Stimulated activated CD8-positive, alpha-beta memory T cell treated with anti-CD3 and anti-CD28 coated beads, Interleukin-4, amount 100 ng/mL, for 24 hours (primary cell): ENCODE measurements at regions not wholly inside any gene's neighbourhood (a gene's known extent, or its start where the extent isn't known, plus 50 kb on each side); places are given as distances from the start of the nearest gene placed in this dataset.

Experiments used
- DNase-seq: peaks from one replicate; pipeline ENCODE4 v3.0.0-alpha.2; 2020; ENCODE audit warnings: low read depth

GRCh38 chrX:20863649-20864048 is 510.6 kb upstream of the CNKSR2 start:
- DNase-seq: no peak

GRCh38 chrX:20861113-20861512 is 513.1 kb upstream of the CNKSR2 start:
- no peak for DNase-seq

DNA sequence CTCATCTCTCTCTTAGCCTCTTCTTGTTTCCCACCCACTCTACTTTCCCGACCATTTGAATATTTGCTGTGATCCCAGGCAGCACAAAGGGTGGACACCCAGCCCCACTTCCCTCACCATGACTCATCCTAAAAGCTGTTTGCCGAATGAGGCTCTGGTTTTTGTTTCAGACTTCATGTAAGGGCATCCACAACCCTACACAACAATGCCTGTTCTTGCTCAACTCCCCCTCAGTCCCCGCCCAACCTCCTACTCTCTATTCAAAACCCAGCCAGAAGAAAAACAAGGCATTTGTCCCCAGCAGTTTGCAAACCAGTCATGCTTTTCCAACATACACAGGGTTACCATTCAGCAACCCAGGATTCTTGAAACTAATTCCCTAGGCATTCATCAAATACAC is 516.5 kb upstream of the CNKSR2 start:
- DNase-seq: no peak

GRCh38 chrX:20838477-20838876 is 535.7 kb upstream of the CNKSR2 start:
- DNase-seq: no peak

DNA sequence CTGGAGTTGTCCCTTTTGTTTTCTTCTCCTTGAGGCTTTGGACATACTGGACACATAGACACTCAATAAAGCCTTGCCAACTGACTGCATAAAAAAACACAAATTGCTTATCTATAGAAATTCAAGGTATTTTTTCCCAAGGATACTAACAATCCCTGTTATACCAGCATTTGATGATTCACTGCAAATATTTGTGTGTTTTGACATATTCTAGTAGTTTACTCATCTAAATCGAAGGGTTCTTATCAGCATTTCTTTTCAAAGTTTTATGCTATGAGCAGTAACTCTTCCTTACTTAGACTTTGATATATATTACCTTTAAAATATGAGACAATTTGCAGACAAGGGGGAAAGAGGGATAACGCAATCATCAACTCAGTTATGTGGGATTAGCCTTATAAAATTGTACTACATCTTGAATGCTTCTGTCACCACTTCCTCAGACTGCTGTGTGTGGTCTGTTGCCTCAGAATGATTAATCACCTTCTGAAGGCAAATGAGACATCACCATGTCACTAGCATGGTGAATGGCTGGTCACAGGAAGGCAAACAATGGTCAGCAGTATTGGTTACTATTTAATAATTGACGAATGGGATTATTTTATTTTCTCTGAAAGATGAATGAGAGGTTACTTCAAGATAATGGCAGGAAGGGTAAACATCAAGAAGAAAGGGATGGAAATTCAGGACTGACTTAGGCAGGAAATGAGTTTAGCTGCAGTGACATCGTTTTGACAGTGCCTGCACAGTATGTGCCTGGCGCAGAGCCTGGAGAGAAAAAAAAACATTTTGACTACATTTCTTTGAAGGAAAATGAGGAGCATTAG is 544.3 kb upstream of the CNKSR2 start:
- DNase-seq: no peak

- DNase-seq: no peak
These were observed 548.2 kb upstream of the CNKSR2 start for GRCh38 chrX:20825984-20826383.

DNA sequence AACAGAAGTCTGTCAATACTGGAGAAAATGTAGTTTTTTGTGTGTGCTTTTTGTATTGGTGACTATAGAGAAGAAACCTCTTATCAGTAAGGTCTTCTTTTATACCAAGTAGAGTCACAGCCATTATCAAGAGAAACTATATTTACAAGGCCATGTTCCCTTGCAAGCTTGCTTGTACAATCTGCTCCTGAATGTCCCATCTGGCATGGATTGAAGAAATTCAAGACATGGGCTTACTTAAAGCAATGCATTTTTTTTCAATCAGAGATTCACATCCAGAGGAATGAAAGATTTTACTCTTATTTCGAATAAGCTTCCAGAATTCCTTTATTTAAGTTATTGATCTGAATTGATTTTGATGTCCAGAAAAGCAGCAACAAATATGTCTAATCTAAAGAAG is 537.3 kb upstream of the RPS6KA3 start:
- no peak for DNase-seq

- DNase-seq: no peak
These were observed 535.3 kb upstream of the RPS6KA3 start for GRCh38 chrX:20802036-20802435.

- no peak for DNase-seq
These were observed 529.7 kb upstream of the RPS6KA3 start for GRCh38 chrX:20796450-20796849.

GRCh38 chrX:20789103-20789502 is 522.4 kb upstream of the RPS6KA3 start:
- no peak for DNase-seq

DNA sequence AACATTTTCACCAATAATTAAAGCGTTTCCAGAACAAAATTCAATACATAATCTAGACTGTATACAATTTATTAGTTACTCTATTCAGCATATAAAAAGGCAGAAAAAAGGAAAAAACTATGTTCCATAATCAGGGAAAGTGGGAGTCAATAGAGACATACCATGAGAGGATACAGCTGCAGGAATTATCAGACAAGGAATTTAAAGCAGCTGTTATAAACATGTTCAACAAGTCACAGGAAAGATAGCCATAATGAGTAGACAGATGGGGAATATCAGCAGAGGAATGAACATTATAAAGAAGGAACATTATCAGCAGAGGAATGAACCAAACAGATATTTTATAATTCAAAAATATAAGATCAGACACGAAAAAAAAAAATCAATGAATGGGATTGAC is 500.6 kb upstream of the RPS6KA3 start:
- no peak for DNase-seq

- DNase-seq: no peak
These were observed 489.9 kb upstream of the RPS6KA3 start for GRCh38 chrX:20756585-20756984.

- DNase-seq: no peak
These were observed 486.4 kb upstream of the RPS6KA3 start for GRCh38 chrX:20753076-20753475.

DNA sequence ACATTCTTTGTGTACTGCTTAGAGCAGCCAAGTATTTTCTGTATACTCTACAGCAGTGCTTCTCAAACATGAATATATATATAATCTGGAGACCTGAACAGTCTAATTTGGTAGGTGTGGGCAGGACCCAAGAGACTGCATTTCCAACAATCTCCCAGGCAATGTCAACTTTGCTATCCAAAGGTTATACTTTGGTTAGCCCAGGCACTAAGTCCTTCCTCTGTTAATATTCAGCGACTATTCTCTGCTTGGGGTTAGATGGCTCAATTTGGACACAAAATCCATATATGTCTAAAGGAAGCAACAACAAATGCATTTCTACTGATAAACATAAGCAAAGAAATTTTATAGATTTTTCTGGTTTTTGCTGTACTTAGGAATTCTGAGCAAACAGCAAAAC is 480.0 kb upstream of the RPS6KA3 start:
- no peak for DNase-seq

GRCh38 chrX:20743046-20743445 is 476.3 kb upstream of the RPS6KA3 start:
- no peak for DNase-seq

- DNase-seq: no peak
These were observed 475.4 kb upstream of the RPS6KA3 start for GRCh38 chrX:20742106-20742505.

DNA sequence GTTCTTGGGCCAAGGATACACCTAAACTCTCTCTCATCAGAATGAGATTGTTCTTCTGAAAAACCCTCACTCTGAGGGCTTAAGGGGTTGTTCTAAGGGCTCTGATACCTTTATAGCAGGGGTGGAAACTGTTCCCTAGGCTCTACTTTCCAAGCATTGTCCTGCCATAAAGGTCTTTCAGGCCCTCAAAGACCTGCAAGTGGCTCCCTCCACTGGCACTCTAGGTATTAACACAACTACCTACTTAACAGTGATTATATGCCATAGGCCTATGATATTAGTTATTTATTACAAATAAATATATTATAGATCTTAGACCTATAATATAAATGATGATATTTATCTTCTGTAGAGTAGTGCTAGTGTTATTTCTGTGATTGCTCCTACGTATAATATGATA is 473.7 kb upstream of the RPS6KA3 start:
- DNase-seq: no peak

DNA sequence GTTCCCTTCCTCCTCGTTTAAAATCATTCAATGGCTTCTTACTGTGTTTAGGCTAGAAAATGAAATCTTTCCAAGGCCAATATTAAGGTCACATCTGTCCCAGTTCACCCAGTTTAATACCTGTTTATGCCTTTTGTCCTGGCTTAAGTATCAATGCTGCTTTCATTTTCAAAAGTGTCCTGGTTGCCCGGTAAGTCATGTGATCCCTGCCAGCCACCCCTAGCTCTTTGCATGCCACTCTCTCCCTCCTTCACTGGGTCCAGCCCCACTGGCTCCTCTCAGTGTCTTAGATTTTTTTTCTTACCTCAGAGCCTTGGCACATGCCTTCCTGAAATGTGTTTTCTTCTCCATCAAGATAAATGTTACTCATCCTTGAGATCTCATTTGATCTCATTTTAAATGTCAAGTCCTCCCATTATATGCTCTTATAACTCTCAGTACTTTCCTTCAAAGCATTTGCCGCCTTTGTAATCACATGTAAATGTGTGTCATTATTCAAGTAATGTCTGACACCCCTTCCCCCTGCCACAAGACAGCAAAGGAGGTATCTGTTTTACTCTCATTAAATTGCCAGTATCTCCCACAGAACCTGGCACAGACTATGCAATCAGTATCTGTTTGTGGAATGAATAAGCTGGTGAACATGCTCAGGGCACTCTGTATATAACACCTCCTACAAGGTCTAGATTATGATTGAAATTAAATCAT is 472.5 kb upstream of the RPS6KA3 start:
- DNase-seq: no peak

DNA sequence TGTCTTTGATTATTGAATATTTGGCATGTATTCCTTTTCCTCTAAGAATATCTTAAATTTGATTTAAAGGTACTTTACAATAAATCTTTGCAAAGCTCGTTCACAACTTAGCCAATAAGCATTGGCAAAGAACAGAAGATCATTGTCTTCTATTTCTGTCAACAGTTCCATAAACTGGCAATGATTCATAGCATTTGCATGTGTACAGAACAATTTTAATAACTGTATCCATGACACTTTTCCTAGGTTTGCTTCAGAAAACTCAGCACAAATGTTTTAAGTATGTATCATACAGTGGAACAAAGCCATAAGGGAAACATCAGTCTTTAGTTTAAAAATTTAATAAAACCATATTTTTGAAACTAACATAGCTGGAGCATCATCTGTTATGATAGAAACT is 462.7 kb upstream of the RPS6KA3 start:
- no peak for DNase-seq

DNA sequence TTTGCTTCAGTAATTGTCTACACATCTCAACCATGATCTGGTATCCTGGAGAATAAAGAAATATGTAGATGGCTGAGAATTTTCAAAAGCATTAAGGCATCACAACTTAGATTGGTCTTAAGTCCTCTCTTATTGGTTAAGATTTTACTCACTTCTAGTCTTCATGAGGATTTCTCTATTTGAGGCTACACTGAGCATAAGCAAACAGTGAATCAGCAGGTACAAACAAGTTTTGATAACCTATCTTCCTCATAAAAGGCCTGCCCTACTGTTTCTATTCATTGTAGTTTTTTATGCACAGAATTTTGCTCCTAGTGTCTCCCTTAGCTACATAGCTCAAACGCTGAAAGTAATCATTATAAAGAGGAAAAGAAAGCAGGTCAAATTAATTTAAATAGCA is 460.7 kb upstream of the RPS6KA3 start:
- no peak for DNase-seq

DNA sequence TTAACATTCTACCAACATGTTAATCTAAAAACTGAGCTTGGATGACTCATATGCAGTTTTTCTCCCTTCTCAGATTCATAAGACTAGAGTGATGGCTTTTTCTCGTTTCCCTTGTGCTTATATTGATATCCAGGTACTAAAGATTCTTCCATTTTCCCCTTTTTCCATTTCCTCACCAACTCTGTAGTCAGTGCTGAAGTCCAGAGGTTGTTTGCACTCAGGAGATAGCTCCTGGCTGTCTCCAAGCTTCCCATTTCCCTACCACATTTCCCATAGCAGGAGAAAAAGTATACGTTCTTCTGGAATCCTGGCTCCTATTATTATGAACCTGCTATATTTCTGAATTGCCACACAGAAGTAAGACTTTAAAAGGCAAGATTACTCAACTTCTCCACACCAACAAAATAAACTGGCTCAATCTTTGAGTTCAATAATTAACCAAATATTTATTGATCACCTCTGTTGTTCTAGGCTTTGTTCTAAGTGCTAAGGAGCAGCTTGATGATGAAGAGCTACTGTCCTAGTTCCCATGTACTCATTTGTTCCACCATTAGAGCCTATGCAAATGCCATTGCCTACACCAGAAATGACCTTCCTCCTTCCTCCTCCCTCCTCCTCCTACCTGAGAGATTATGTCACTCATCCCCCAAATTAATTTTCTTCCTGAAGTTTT is 454.4 kb upstream of the RPS6KA3 start:
- no peak for DNase-seq

- DNase-seq: no peak
These were observed 452.1 kb upstream of the RPS6KA3 start for GRCh38 chrX:20718592-20719380.
